GM12891 (cell line): ENCODE measurements at regions not wholly inside any gene's neighbourhood (a gene's known extent, or its start where the extent isn't known, plus 50 kb on each side); places are given as distances from the start of the nearest gene placed in this dataset.

Experiments used
- DNase-seq: peaks from one replicate; pipeline ENCODE4 v3.0.0; 2011; ENCODE audit warnings: low spot score; ENCODE audit not compliant: insufficient read length
- FAIRE-seq: peaks from 2 replicates; lab custom pipeline; 2011; peaks lifted over from hg19 to GRCh38; lab: Jason Lieb, UNC
- PAX5 ChIP-seq: IDR thresholded peaks from 2 replicates; pipeline ENCODE4 v1.6.1; 2011; ENCODE audit warnings: low read length, moderate library complexity, mild to moderate bottlenecking; ENCODE audit not compliant: insufficient read depth, severe bottlenecking
- POLR2A ChIP-seq: IDR thresholded peaks from 2 replicates; pipeline ENCODE4 v1.6.1; 2011; ENCODE audit warnings: low read depth, low read length, control low read depth
- POLR2AphosphoS5 ChIP-seq: IDR thresholded peaks from 2 replicates; pipeline ENCODE4 v1.6.1; 2011; ENCODE audit warnings: low read depth, low read length, control low read depth
- POU2F2 ChIP-seq: IDR thresholded peaks from 2 replicates; pipeline ENCODE4 v1.6.1; 2011; ENCODE audit warnings: low read depth, mild to moderate bottlenecking, control low read depth, low read length, moderate library complexity
- SPI1 ChIP-seq: IDR thresholded peaks from 2 replicates; pipeline ENCODE4 v1.6.1; 2011; ENCODE audit warnings: low read depth, low read length, control low read depth
- TAF1 ChIP-seq: IDR thresholded peaks from 2 replicates; pipeline ENCODE4 v1.6.1; 2011; ENCODE audit warnings: low read depth, low read length, control low read depth

DNA sequence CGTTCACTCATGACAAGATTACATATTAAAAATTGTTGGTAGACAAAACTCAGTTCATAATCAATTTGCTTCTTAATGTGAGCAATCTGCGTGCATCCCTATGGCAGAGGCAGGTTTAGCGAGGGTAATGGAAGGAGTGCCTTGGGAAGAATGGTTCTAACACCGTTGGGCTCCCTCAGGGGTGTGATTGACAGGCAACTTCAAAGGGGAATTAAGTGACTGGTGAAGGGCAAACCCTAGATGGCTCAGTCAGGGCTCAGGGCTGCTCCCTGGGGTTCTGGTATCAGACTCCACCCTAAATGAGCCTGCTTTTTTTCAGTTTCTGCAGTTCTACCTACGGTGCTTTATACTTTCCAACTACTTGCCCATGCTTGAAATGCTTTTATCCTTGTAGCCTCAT, 419.5 kb upstream of the CELF4 start:
- FAIRE-seq (no peak), DNase-seq (no peak)
- TF ChIP-seq PAX5 (no peak), POLR2AphosphoS5 (no peak)

GRCh38 chr18:37980556-37980955, 415.0 kb upstream of the CELF4 start:
- FAIRE-seq: no peak
- TF ChIP-seq POLR2A (no peak), PAX5 (no peak), POLR2AphosphoS5 (no peak), POU2F2 (no peak), TAF1 (no peak), SPI1 (no peak)

GRCh38 chr18:37975446-37975845, 409.8 kb upstream of the CELF4 start:
- TF ChIP-seq PAX5: no peak
- TF ChIP-seq POU2F2: no peak
- TF ChIP-seq POLR2A: no peak
- TF ChIP-seq SPI1: no peak
- TF ChIP-seq POLR2AphosphoS5: no peak
- no peak for TF ChIP-seq TAF1
- DNase-seq (no peak), FAIRE-seq (no peak)

More at GRCh38 chr18:37980556-37980955, 415.0 kb upstream of the CELF4 start:
- DNase-seq: no peak

DNA sequence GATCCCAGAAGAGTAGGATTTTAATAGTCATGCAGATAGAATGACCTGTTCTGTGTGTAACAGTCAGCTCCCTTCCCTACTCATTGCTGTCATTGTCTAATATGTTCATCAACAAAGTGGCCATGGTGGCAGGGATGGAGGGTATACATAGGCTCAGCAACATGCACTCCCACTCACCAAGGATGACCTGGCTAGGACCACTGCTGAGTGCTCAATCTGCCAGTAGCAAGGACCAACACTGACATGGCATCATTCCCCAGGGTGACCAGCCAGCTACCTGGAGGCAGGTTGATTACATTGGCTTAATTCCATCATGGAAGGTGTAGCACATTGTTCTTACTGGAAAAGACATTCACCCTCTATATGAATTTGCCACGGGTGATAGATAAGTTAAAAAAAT, 401.7 kb upstream of the CELF4 start:
- FAIRE-seq: no peak

DNA sequence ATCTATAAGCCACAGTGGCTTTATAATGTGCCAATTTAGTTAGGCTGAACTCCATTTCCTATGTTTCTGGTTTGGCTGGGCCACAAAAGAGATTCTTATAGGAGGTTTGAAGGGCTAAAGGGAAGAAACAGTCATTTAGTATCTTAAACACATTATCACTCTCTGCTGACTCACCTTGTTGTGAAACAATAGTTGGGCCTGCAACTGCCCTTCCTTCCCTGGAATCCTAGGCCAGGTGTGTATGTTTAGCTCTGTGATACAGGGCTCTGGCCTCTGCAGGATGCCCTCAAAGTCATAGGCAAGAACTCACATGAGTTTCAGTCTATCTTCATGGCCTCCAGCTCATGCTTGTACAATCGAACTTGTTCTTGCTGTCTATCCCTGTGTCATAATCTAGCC, 400.0 kb upstream of the CELF4 start:
- TF ChIP-seq TAF1 (no peak), SPI1 (no peak)
- DNase-seq (no peak), FAIRE-seq (no peak)

More for the DNA sequence above, 401.7 kb upstream of the CELF4 start:
- no peak for TF ChIP-seq POU2F2
- TF ChIP-seq SPI1: no peak
- no peak for TF ChIP-seq POLR2A
- TF ChIP-seq POLR2AphosphoS5: no peak
- no peak for TF ChIP-seq PAX5
- no peak for TF ChIP-seq TAF1
- no peak for DNase-seq

GRCh38 chr18:37964885-37965571, 399.4 kb upstream of the CELF4 start:
- TF ChIP-seq POLR2A (no peak), POLR2AphosphoS5 (no peak), POU2F2 (no peak), TAF1 (no peak), SPI1 (no peak), PAX5 (no peak)
- FAIRE-seq: no peak
- DNase-seq: no peak

DNA sequence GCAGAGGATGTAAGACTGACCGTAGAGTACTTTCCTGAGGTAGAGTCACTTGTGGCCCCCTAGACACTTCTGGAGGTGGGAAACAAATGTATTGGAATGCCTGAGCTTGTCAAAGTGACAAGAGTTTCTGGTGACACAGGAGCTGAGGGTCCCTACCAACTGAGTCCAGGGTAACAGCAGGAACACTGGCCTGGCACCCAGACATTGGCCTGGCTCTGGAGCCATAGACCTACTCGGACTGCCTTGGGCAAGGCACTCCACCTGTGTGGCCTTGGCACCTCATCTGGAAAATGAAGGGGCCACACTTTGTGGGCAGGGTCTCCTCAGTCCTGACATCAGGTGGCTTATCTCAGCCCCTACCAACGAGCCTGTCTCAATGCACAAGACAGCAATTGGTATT, 398.2 kb upstream of the CELF4 start:
- DNase-seq (no peak), FAIRE-seq (no peak)
- TF ChIP-seq POLR2AphosphoS5: no peak
- TF ChIP-seq POU2F2: no peak
- no peak for TF ChIP-seq SPI1
- TF ChIP-seq TAF1: no peak

- TF ChIP-seq PAX5 (no peak), SPI1 (no peak), POU2F2 (no peak), TAF1 (no peak), POLR2A (no peak), POLR2AphosphoS5 (no peak)
- no peak for FAIRE-seq
- no peak for DNase-seq
Measured at GRCh38 chr18:37962316-37962966, 396.8 kb upstream of the CELF4 start.

- TF ChIP-seq SPI1 (no peak), POU2F2 (no peak), POLR2AphosphoS5 (no peak), TAF1 (no peak), POLR2A (no peak), PAX5 (no peak)
- DNase-seq (no peak), FAIRE-seq (no peak)
Measured at GRCh38 chr18:37958499-37958898, 392.9 kb upstream of the CELF4 start.

- DNase-seq: no peak
- no peak for FAIRE-seq
- no peak for TF ChIP-seq PAX5
- TF ChIP-seq SPI1: peak; percentile 73
Measured at GRCh38 chr18:37956902-37957301, 391.3 kb upstream of the CELF4 start.

DNA sequence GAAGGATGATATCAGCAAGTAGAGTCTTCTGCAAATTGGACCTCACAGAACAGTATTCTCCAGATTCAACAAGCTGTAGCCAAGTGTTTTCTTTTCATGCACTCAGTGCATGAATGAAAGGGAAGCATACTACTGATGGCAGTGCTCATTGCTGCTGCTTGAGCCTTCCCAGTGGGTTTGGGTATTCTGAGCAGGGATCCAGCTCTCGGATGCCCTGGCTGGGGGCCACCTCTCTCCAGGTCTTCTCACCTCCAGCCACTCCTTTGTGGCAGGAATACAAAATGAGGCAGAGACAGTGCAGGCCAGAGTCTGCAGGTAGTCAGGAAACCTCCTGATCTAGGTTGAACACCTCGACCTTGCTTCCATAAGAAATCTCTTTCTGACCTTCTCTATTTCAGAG, 390.4 kb upstream of the CELF4 start:
- no peak for FAIRE-seq
- TF ChIP-seq POLR2AphosphoS5 (no peak), SPI1 (no peak), POU2F2 (no peak)

More for the DNA sequence above, 390.4 kb upstream of the CELF4 start:
- no peak for DNase-seq
